Natural killer cell (primary cell): ENCODE measurements at regions not wholly inside any gene's neighbourhood (a gene's known extent, or its start where the extent isn't known, plus 50 kb on each side); places are given as distances from the start of the nearest gene placed in this dataset.
"Not testable (repeated sequence)": the region's sequence is repeated elsewhere in the genome, so short reads cannot be mapped to it uniquely, and the experiment has no call there.

Experiments used
- ATAC-seq, 3 donors: fragments of 150-1000 bp in 2 of 3; fragments of 200-7000 bp in 1 of 3; cut with Tn5 transposase; 1 replicate in 1 of 3; 2 replicates in 2 of 3; pipeline ENCODE4 v1.10.0; 2021; ENCODE audit warnings: mild to moderate bottlenecking in 2 of 3, moderate library complexity in 2 of 3
- DNase-seq, 2 donors: peaks; one replicate each; pipeline versions ENCODE4 v3.0.0 to v3.0.0-alpha.2; 2013 to 2021; ENCODE audit warnings: mixed read lengths in 1 of 2
- H3K27ac ChIP-seq: one replicate; pipeline ENCODE4 v1.5.1; 2013; ENCODE audit warnings: mild to moderate bottlenecking, low read length
- H3K27me3 ChIP-seq: one replicate; pipeline ENCODE4 v1.6.1; 2013; ENCODE audit warnings: low read length; ENCODE audit not compliant: control insufficient read depth, insufficient read depth
- H3K36me3 ChIP-seq: one replicate; pipeline ENCODE4 v1.6.1; 2013; ENCODE audit warnings: low read length; ENCODE audit not compliant: control insufficient read depth, insufficient read depth
- H3K4me1 ChIP-seq: one replicate; pipeline ENCODE4 v1.6.1; 2013; ENCODE audit warnings: low read length; ENCODE audit not compliant: control insufficient read depth, insufficient read depth
- H3K4me3 ChIP-seq: one replicate; pipeline ENCODE4 v1.5.1; 2013; ENCODE audit warnings: low read length
- H3K9me3 ChIP-seq: one replicate; pipeline ENCODE4 v1.6.1; 2013; ENCODE audit warnings: low read length; ENCODE audit not compliant: control insufficient read depth, insufficient read depth
- H3K27ac Mint-ChIP-seq, 2 donors: one replicate each; pipeline ENCODE4 v1.8.0; 2022; ENCODE audit warnings: mild to moderate bottlenecking in 2 of 2, mixed read lengths in 2 of 2, moderate library complexity in 1 of 2
- H3K27me3 Mint-ChIP-seq, 2 donors: one replicate each; pipeline ENCODE4 v1.8.0; 2022; ENCODE audit warnings: low read depth in 2 of 2, mixed read lengths in 2 of 2
- H3K36me3 Mint-ChIP-seq: one replicate; pipeline ENCODE4 v1.8.0; 2022; ENCODE audit warnings: mixed read lengths
- H3K4me1 Mint-ChIP-seq, 2 donors: one replicate each; pipeline ENCODE4 v1.8.0; 2022; ENCODE audit warnings: mixed read lengths in 2 of 2
- H3K4me3 Mint-ChIP-seq: one replicate; pipeline ENCODE4 v1.8.0; 2022; ENCODE audit warnings: mild to moderate bottlenecking, moderate library complexity, mixed read lengths
- H3K9me3 Mint-ChIP-seq, 2 donors: one replicate each; pipeline ENCODE4 v1.8.0; 2022; ENCODE audit warnings: mixed read lengths in 2 of 2
- CTCF ChIP-seq: fragments of 200-600 bp; IDR thresholded peaks from one replicate; pipeline ENCODE4 v1.8.0; 2022; ENCODE audit warnings: antibody characterized with exemption
- WGBS: methylation state at CpG from one replicate; pipeline ENCODE4 v1.1.7; 2013; ENCODE audit warnings: missing lambda C conversion rate; ENCODE audit not compliant: insufficient coverage; 5-methylcytosine and 5-hydroxymethylcytosine counted together
- intact Hi-C: fragments of 100-400 bp; cut with micrococcal nuclease; formaldehyde crosslinking; loops from one replicate; pipeline ENCODE4 v1.14.2; 2022

DNA sequence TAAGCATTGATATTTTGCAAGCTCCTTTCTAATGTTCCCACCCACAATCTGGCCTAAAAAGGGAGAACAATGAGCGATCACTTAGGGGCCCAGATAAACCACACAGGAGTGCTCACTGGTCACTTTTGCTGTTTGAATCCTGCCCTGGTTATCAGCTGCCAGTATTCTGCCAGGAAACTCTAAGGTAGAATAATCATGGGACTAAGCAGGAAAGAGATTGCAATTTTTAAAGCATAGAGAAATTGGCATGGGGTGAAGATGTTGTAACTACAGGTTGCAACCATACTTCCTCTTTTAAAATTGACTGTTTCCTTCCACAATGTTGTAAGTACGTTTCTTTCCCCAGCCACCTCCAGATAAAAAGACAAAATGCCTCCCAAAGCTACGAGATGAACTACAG lies 251.2 kb upstream of the CDH11 start:
- no peaks in the 10 kb centered on the region for H3K4me1 Mint-ChIP-seq
- Histone ChIP-seq H3K4me1 (no peaks in the 10 kb centered on the region), H3K9me3 (no peaks in the 10 kb centered on the region), H3K36me3 (no peaks in the 10 kb centered on the region), H3K27me3 (no peaks in the 10 kb centered on the region), H3K27ac (no peak overlapping the region), H3K4me3 (no peak overlapping the region)
- DNase-seq (no peak), ATAC-seq (no peak)
- TF ChIP-seq CTCF = no peak
- no peaks in the 10 kb centered on the region for H3K27me3 Mint-ChIP-seq
- H3K36me3 Mint-ChIP-seq = no peaks in the 10 kb centered on the region
- peaks cover 0 to 2% of the 10 kb centered on the region in 2 donors for H3K9me3 Mint-ChIP-seq
- intact Hi-C loops = no loop called here
- no peak overlapping the region for H3K27ac Mint-ChIP-seq
- WGBS = 6% methylated on average over 3 of the region's 3 CpGs
- H3K4me3 Mint-ChIP-seq = no peak overlapping the region

DNA sequence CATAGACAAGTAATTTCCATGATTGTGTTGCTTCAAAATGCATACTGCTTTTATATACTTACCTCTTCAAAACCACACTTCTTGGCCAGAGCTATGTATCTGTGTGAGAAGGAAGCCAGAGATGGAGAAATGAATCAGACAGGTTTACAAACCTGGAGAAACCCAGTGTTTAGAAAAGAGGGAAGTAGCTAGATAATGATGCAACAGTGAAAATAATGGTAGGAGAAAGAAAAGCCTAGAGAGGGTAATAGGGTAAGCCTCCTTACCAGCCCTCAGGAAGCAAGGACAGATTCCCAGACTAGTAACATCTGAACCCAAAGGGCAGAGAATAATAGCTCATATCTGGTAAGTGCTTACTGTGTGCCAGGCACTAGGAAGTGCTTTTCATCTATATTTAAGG lies 250.3 kb upstream of the CDH11 start:
- Mint-ChIP-seq H3K4me3 (no peak overlapping the region), H3K27me3 (no peaks in the 10 kb centered on the region), H3K36me3 (no peaks in the 10 kb centered on the region), H3K9me3 (peaks cover 0 to 2% of the 10 kb centered on the region in 2 donors), H3K27ac (no peak overlapping the region), H3K4me1 (no peaks in the 10 kb centered on the region)
- H3K36me3 ChIP-seq = no peaks in the 10 kb centered on the region
- H3K27ac ChIP-seq = no peak overlapping the region
- no peaks in the 10 kb centered on the region for H3K4me1 ChIP-seq
- DNase-seq (no peak), ATAC-seq (no peak)
- intact Hi-C loops = no loop called here
- H3K9me3 ChIP-seq = no peaks in the 10 kb centered on the region
- no peaks in the 10 kb centered on the region for H3K27me3 ChIP-seq
- TF ChIP-seq CTCF = no peak
- H3K4me3 ChIP-seq = no peak overlapping the region

DNA sequence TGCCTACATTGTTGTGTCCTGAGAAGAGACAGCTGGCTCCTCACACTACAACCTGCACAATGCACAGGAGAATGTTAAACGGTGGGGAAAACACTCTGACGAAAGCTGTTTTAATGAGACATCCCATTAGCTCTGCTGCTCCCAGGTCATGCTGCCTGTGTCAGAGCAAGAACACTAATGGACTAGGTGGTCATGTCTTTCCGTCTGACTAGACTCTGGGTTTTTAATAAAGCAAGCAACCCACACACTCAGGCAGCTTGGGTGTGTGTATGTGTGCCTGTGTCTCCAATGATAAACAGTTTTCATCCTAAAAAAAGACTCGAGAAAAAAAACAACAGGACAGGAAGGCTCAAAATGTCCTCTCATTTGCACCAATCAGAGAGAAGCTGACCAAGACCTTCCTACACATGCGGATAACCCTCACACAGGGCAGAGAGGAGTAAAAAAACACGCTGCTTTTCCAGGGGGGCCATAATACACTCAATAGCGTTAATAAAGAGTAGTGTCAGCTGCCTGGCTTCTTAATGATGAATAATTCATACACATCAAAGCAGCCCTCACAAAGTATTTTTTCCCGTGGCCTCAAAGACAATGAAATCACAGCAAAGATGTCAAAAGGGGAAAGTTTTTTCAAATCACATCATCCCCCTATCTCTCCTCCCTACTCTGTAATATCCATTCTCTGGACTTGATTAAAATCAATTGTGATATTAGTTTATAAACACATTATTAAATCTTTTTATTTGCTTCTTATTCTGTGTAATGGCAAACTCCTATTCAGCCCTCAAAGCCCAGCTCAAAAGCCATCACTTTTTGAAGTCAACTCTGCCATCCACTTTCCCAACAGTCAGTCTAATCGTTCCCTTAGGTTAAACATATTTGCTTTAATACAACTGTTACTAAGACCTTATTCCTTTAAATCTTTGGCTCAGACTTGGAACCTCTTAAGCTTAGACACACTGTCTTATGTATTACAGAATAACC lies 244.2 kb upstream of the CDH11 start:
- no peaks in the 10 kb centered on the region for H3K36me3 Mint-ChIP-seq
- intact Hi-C loops = no loop called here

GRCh38 chr16:65356721-65357120 lies 234.9 kb upstream of the CDH11 start:
- not testable (repeated sequence) for H3K27ac Mint-ChIP-seq

More for the DNA sequence above, 244.2 kb upstream of the CDH11 start:
- Histone ChIP-seq H3K27me3 (no peaks in the 10 kb centered on the region), H3K4me3 (no peak overlapping the region), H3K27ac (no peak overlapping the region), H3K36me3 (no peaks in the 10 kb centered on the region), H3K9me3 (no peaks in the 10 kb centered on the region), H3K4me1 (no peaks in the 10 kb centered on the region)
- DNase-seq (no peak), ATAC-seq (no peak)
- no peaks in the 10 kb centered on the region for H3K27me3 Mint-ChIP-seq
- peaks cover 0 to 2% of the 10 kb centered on the region in 2 donors for H3K9me3 Mint-ChIP-seq
- no peak overlapping the region for H3K4me3 Mint-ChIP-seq
- no peak for TF ChIP-seq CTCF
- WGBS = 88% methylated on average over 6 of the region's 9 CpGs
- no peaks in the 10 kb centered on the region for H3K4me1 Mint-ChIP-seq
- H3K27ac Mint-ChIP-seq = no peak overlapping the region

More at GRCh38 chr16:65356721-65357120, 234.9 kb upstream of the CDH11 start:
- H3K9me3 ChIP-seq, DNase-seq, H3K4me3 Mint-ChIP-seq, H3K4me3 ChIP-seq, H3K9me3 Mint-ChIP-seq, H3K36me3 Mint-ChIP-seq, H3K4me1 ChIP-seq, H3K36me3 ChIP-seq, intact Hi-C loops, H3K27ac ChIP-seq, H3K27me3 ChIP-seq, ATAC-seq, H3K27me3 Mint-ChIP-seq, H3K4me1 Mint-ChIP-seq: not testable (repeated sequence)
- 92% methylated on average over 14 of the region's 14 CpGs for WGBS
